IMR-90 (cell line): ENCODE measurements at regions not wholly inside any gene's neighbourhood (a gene's known extent, or its start where the extent isn't known, plus 50 kb on each side); places are given as distances from the start of the nearest gene placed in this dataset.

Experiments
- MXI1 ChIP-seq: IDR thresholded peaks from 2 replicates; pipeline ENCODE4 v1.6.1; 2012; ENCODE audit warnings: low read depth, mild to moderate bottlenecking, low read length, moderate library complexity, borderline replicate concordance
- NFE2L2 ChIP-seq: fragments of 150-350 bp; IDR thresholded peaks from 2 replicates; pipeline ENCODE4 v1.6.1; 2016; ENCODE audit warnings: low read depth, mild to moderate bottlenecking, low read length
- RFX5 ChIP-seq: IDR thresholded peaks from 2 replicates; pipeline ENCODE4 v1.8.0; 2012; ENCODE audit warnings: low read depth, mild to moderate bottlenecking, low read length, moderate library complexity
- TF ChIP-seq, protein P1 (sequence below): conservative IDR thresholded peaks from 2 replicates; pipeline ENCODE4 v1.5.1; 2012; ENCODE audit warnings: mild to moderate bottlenecking, low read depth, low read length, improper control_type of control experiment

DNA sequence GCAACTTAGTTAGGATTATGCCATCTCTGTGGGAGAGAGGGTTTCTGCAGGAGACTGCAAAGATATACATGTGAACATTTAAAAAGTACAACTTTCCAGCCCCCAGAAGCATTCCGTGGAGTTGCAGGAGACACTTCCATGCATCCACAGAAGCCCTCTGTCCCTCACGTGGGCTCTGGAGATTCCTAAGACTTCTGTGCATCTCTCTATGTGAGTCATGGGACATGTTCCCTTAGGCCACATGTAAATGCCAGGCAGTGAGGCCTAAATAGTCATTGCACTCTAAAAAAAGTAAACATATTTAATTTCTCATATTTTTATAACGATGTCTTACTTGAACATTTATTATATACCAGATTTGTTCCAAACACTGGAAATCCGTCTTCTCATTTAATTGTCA, 126.5 kb upstream of the ROPN1 start:
- TF ChIP-seq, protein P1, sequence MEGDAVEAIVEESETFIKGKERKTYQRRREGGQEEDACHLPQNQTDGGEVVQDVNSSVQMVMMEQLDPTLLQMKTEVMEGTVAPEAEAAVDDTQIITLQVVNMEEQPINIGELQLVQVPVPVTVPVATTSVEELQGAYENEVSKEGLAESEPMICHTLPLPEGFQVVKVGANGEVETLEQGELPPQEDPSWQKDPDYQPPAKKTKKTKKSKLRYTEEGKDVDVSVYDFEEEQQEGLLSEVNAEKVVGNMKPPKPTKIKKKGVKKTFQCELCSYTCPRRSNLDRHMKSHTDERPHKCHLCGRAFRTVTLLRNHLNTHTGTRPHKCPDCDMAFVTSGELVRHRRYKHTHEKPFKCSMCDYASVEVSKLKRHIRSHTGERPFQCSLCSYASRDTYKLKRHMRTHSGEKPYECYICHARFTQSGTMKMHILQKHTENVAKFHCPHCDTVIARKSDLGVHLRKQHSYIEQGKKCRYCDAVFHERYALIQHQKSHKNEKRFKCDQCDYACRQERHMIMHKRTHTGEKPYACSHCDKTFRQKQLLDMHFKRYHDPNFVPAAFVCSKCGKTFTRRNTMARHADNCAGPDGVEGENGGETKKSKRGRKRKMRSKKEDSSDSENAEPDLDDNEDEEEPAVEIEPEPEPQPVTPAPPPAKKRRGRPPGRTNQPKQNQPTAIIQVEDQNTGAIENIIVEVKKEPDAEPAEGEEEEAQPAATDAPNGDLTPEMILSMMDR: no peak
- TF ChIP-seq RFX5 (no peak), MXI1 (no peak), NFE2L2 (no peak)
